ENCODE measurements at regions not wholly inside any gene's neighbourhood (a gene's known extent, or its start where the extent isn't known, plus 50 kb on each side); places are given as distances from the start of the nearest gene placed in this dataset.

DNA sequence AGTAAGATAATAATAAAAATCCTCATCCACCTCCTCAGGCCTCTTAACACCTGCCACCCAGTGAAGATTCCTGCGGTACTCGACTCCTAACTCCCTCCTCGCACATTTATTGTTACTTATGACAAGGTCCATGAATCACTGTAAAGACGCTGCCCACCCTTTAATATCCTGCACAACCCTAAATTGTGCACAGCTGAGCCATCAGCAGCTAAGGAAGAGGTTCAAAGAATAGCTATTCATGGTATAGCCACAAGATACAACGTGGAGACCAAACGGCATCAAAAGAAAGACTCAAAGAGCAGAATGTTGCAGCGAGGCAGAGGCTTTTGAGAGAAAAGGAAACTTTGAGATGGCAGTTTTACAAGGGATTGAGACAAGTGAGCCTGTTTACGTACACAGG, 266.3 kb downstream of the SATB2 start:
- TF ChIP-seq, protein P1, sequence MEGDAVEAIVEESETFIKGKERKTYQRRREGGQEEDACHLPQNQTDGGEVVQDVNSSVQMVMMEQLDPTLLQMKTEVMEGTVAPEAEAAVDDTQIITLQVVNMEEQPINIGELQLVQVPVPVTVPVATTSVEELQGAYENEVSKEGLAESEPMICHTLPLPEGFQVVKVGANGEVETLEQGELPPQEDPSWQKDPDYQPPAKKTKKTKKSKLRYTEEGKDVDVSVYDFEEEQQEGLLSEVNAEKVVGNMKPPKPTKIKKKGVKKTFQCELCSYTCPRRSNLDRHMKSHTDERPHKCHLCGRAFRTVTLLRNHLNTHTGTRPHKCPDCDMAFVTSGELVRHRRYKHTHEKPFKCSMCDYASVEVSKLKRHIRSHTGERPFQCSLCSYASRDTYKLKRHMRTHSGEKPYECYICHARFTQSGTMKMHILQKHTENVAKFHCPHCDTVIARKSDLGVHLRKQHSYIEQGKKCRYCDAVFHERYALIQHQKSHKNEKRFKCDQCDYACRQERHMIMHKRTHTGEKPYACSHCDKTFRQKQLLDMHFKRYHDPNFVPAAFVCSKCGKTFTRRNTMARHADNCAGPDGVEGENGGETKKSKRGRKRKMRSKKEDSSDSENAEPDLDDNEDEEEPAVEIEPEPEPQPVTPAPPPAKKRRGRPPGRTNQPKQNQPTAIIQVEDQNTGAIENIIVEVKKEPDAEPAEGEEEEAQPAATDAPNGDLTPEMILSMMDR (IDR thresholded peaks at IDR 0.05), result no peak
- no peak for TF ChIP-seq POLR2A (IDR thresholded peaks at IDR 0.05)
